Mesenchymal stem cell (in vitro differentiated cells and primary cell): ENCODE measurements at regions not wholly inside any gene's neighbourhood (a gene's known extent, or its start where the extent isn't known, plus 50 kb on each side); places are given as distances from the start of the nearest gene placed in this dataset.

Experiments
- DNase-seq: peaks from one replicate; pipeline ENCODE4 v3.0.0-alpha.2; 2013
- H2AFZ ChIP-seq: one replicate; pipeline ENCODE4 v1.6.1; 2013; ENCODE audit warnings: low read depth, mild to moderate bottlenecking, control low read depth, inconsistent platforms, low read length, moderate library complexity
- H2AK5ac ChIP-seq: 2 replicates; pipeline ENCODE4 v1.6.1; 2013; ENCODE audit warnings: low read length, moderate library complexity, mild to moderate bottlenecking, inconsistent platforms; ENCODE audit not compliant: severe bottlenecking
- H2BK120ac ChIP-seq: one replicate; pipeline ENCODE4 v1.6.1; 2013; ENCODE audit warnings: low read depth, mild to moderate bottlenecking, inconsistent platforms, low read length, moderate library complexity
- H2BK12ac ChIP-seq, 2 experiments: one replicate each; pipeline ENCODE4 v1.6.1; 2013; ENCODE audit warnings: inconsistent platforms in 2 of 2, low read length in 2 of 2, mild to moderate bottlenecking in 2 of 2, moderate library complexity in 2 of 2, control low read depth in 1 of 2
- H2BK15ac ChIP-seq: one replicate; pipeline ENCODE4 v1.6.1; 2013; ENCODE audit warnings: mild to moderate bottlenecking, low read depth, inconsistent platforms; ENCODE audit not compliant: poor library complexity, severe bottlenecking
- H2BK5ac ChIP-seq: 2 replicates; pipeline ENCODE4 v1.6.1; 2013; ENCODE audit warnings: low read depth, mild to moderate bottlenecking, low read length, control low read depth, inconsistent platforms; ENCODE audit not compliant: poor library complexity, severe bottlenecking
- H3K14ac ChIP-seq, 2 experiments: one replicate each; pipeline ENCODE4 v1.6.1; 2013; ENCODE audit warnings: inconsistent platforms in 2 of 2, low read length in 2 of 2, control low read depth in 1 of 2, mild to moderate bottlenecking in 1 of 2, moderate library complexity in 1 of 2
- H3K18ac ChIP-seq, 2 experiments: one replicate each; pipeline ENCODE4 v1.6.1; 2013; ENCODE audit warnings: inconsistent platforms in 2 of 2, low read length in 2 of 2, control low read depth in 1 of 2, low read depth in 1 of 2, mild to moderate bottlenecking in 1 of 2
- H3K23ac ChIP-seq, 2 experiments: one replicate each; pipeline ENCODE4 v1.6.1; 2013; ENCODE audit warnings: inconsistent platforms in 2 of 2, low read length in 2 of 2, mild to moderate bottlenecking in 2 of 2, moderate library complexity in 2 of 2, control low read depth in 1 of 2
- H3K27ac ChIP-seq: 2 replicates; pipeline ENCODE4 v1.5.1; 2013; ENCODE audit warnings: mild to moderate bottlenecking, moderate library complexity, low read length, control low read depth, inconsistent platforms; ENCODE audit not compliant: poor library complexity, severe bottlenecking
- H3K27me3 ChIP-seq, 2 experiments: 2 replicates each; pipeline versions ENCODE4 v1.6.1 to v1.7.0; 2013; ENCODE audit warnings: low read length in 2 of 2, mild to moderate bottlenecking in 2 of 2, moderate library complexity in 2 of 2, control low read depth in 1 of 2, inconsistent platforms in 1 of 2; ENCODE audit not compliant: control insufficient read depth in 1 of 2, insufficient read depth in 1 of 2
- H3K36me3 ChIP-seq, 2 experiments: 2 replicates each; pipeline versions ENCODE4 v1.6.1 to v1.7.0; 2013; ENCODE audit warnings: low read length in 2 of 2, control low read depth in 1 of 2, inconsistent platforms in 1 of 2, low read depth in 1 of 2, mild to moderate bottlenecking in 1 of 2; ENCODE audit not compliant: insufficient read depth in 2 of 2, control insufficient read depth in 1 of 2
- H3K4ac ChIP-seq, 2 experiments: one replicate each; pipeline ENCODE4 v1.6.1; 2013; ENCODE audit warnings: inconsistent platforms in 2 of 2, low read length in 2 of 2, mild to moderate bottlenecking in 2 of 2, moderate library complexity in 2 of 2, control low read depth in 1 of 2, low read depth in 1 of 2
- H3K4me1 ChIP-seq: 2 replicates; pipeline ENCODE4 v1.6.1; 2013; ENCODE audit warnings: low read depth, low read length, control low read depth; ENCODE audit not compliant: control insufficient read depth, insufficient read depth
- H3K4me2 ChIP-seq: 2 replicates; pipeline ENCODE4 v1.6.1; 2013; ENCODE audit warnings: low read length, mild to moderate bottlenecking, inconsistent platforms; ENCODE audit not compliant: poor library complexity, severe bottlenecking
- H3K4me3 ChIP-seq, 2 experiments: 2 replicates each; pipeline versions ENCODE4 v1.5.1 to v1.7.0; 2013; ENCODE audit warnings: low read length in 2 of 2, mild to moderate bottlenecking in 2 of 2, control low read depth in 1 of 2, low read depth in 1 of 2; ENCODE audit not compliant: insufficient read depth in 1 of 2
- H3K79me1 ChIP-seq: replicated peaks from 2 replicates; pipeline ENCODE4 v1.6.1; 2013; ENCODE audit warnings: mild to moderate bottlenecking, control low read depth, low read length, inconsistent platforms; ENCODE audit not compliant: poor library complexity, severe bottlenecking
- H3K9ac ChIP-seq: 2 replicates; pipeline ENCODE4 v1.7.0; 2013; ENCODE audit warnings: mild to moderate bottlenecking, low read length, moderate library complexity
- H3K9me3 ChIP-seq: 2 replicates; pipeline ENCODE4 v1.7.0; 2013; ENCODE audit warnings: mild to moderate bottlenecking, low read length; ENCODE audit not compliant: control insufficient read depth
- H4K8ac ChIP-seq: one replicate; pipeline ENCODE4 v1.6.1; 2013; ENCODE audit warnings: inconsistent platforms, mild to moderate bottlenecking, low read length, moderate library complexity
- H4K91ac ChIP-seq: one replicate; pipeline ENCODE4 v1.6.1; 2013; ENCODE audit warnings: mild to moderate bottlenecking, low read length, inconsistent platforms
- WGBS: methylation state at CpG from one replicate; pipeline ENCODE4 v1.1.7; 2013; ENCODE audit warnings: mixed read lengths; 5-methylcytosine and 5-hydroxymethylcytosine counted together

DNA sequence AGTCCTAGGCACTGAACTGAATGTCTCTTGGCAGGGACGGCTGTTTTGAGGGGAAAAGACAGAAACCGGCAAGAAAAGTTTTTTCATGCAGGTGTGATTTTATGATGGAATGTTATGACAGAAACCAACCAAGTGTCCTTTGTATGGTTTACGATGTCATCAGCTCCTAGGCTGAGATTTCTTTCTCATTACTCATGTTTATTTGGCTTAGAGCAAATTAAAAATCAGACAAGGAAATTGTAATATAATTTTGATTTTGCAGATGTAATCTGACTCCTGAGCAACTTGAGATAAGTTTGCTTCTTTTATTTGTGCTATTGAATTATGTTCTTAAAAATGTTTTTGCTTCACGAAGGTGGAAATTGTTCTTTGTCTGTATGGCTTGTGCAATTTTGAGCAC is 58.8 kb upstream of the MAP3K7 start:
- 87% methylated on average over 4 of the region's 4 CpGs for WGBS
- H3K23ac ChIP-seq: no peak overlapping the region

DNA sequence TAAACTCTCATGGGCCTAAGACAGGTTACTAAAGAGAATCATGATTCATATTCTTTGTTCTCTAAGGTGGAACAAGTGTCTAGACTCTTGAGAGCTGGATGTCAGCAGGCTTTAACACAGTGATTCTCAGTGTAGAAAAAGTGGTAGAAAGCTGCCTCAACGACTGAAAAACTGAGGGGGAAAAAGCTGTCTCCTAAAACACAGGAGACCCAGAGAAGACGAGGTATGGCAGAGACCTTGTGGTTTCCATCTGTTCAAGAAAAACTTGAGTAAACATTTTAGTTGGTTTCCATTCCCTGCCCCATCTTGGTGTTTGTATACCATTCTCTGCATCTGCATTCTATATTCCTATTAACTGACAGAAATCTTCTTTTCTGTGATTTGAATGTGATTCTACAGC is 57.6 kb upstream of the MAP3K7 start:
- Histone ChIP-seq H3K27ac (no peak overlapping the region), H3K4me1 (no peaks in the 10 kb centered on the region), H3K36me3 (no peaks in the 10 kb centered on the region), H4K91ac (no peak overlapping the region), H2BK12ac (no peak overlapping the region), H3K9ac (no peak overlapping the region), H2BK15ac (no peak overlapping the region), H3K4me2 (no peak overlapping the region), H2BK120ac (no peak overlapping the region), H4K8ac (no peak overlapping the region), H3K4me3 (no peak overlapping the region), H2AFZ (no peak overlapping the region), H3K23ac (no peak overlapping the region), H3K27me3 (no peaks in the 10 kb centered on the region), H3K18ac (no peak overlapping the region), H3K79me1 (no peaks in the 10 kb centered on the region), H3K9me3 (peaks cover 4% of the 10 kb centered on the region), H2BK5ac (no peak overlapping the region), H2AK5ac (no peak overlapping the region), H3K4ac (no peak overlapping the region), H3K14ac (no peak overlapping the region)
- WGBS: 44% methylated on average over 1 of the region's 2 CpGs
- no peak for DNase-seq

More for the DNA sequence above, 58.8 kb upstream of the MAP3K7 start:
- no peak overlapping the region for H3K14ac ChIP-seq
- no peak overlapping the region for H3K27ac ChIP-seq
- no peak overlapping the region for H4K91ac ChIP-seq
- no peak overlapping the region for H3K9ac ChIP-seq
- H2BK12ac ChIP-seq: no peak overlapping the region
- H3K4me1 ChIP-seq: no peaks in the 10 kb centered on the region
- H3K4me3 ChIP-seq: no peak overlapping the region
- no peaks in the 10 kb centered on the region for H3K27me3 ChIP-seq
- no peaks in the 10 kb centered on the region for H3K79me1 ChIP-seq
- H3K4ac ChIP-seq: no peak overlapping the region
- H2BK120ac ChIP-seq: no peak overlapping the region
- H2AFZ ChIP-seq: no peak overlapping the region
- H2AK5ac ChIP-seq: no peak overlapping the region
- H3K9me3 ChIP-seq: no peaks in the 10 kb centered on the region
- H3K4me2 ChIP-seq: no peak overlapping the region
- no peak for DNase-seq
- H2BK15ac ChIP-seq: no peak overlapping the region
- H2BK5ac ChIP-seq: no peak overlapping the region
- H4K8ac ChIP-seq: no peak overlapping the region
- H3K18ac ChIP-seq: no peak overlapping the region
- H3K36me3 ChIP-seq: no peaks in the 10 kb centered on the region

DNA sequence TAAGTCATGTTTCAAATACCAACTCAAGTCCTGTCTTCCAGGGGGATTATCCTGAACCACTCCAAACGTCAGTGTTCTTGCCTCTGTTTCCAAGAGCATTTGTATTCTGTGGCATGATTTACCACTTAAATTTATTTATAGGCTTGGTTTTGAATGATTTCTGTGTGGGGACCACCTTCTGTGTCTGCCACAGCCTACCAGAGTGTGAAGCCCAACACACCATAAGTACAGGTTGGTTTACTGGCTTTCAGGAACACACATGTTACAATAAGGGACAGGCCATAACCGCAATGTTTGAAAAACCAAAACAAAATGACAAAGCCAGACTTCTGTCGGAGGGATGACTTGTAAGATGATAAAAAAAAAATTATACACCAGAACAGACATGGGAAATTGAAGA is 56.5 kb upstream of the MAP3K7 start:
- H3K27ac ChIP-seq: no peak overlapping the region
- no peak overlapping the region for H2BK15ac ChIP-seq
- no peak overlapping the region for H3K4me3 ChIP-seq
- DNase-seq: no peak
- H3K14ac ChIP-seq: no peak overlapping the region
- peaks cover 4% of the 10 kb centered on the region for H3K9me3 ChIP-seq
- H2AFZ ChIP-seq: no peak overlapping the region
- no peak overlapping the region for H4K8ac ChIP-seq
- no peaks in the 10 kb centered on the region for H3K79me1 ChIP-seq
- H3K23ac ChIP-seq: no peak overlapping the region
- no peaks in the 10 kb centered on the region for H3K4me1 ChIP-seq
- no peak overlapping the region for H3K4me2 ChIP-seq
- no peak overlapping the region for H3K4ac ChIP-seq
- no peak overlapping the region for H3K18ac ChIP-seq
- H2BK120ac ChIP-seq: no peak overlapping the region
- no peak overlapping the region for H2BK12ac ChIP-seq
- no peaks in the 10 kb centered on the region for H3K36me3 ChIP-seq
- H3K27me3 ChIP-seq: no peaks in the 10 kb centered on the region
- no peak overlapping the region for H2BK5ac ChIP-seq
- WGBS: 0% methylated on average over 1 of the region's 3 CpGs
- no peak overlapping the region for H3K9ac ChIP-seq
- H2AK5ac ChIP-seq: no peak overlapping the region
- no peak overlapping the region for H4K91ac ChIP-seq

DNA sequence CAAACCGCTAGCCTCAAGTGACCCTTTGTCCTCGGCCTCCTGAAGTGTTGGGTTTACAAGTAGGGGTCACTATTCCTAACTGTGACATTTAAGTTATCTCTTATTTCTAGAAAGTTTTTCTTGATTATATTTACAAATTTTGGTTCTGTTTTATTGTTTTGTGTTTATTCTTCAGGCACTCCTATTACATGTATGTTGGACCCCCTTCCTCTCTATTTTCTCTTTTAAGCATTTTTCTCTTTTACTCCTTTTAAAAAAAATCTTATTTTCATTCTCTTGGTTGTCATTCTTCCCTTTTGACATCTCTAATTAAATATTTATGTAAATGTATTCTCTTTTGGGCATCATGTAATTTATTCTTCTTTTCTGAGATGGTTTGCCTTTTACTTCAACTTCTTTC is 50.4 kb upstream of the MAP3K7 start:
- Histone ChIP-seq H4K8ac (no peak overlapping the region), H2BK15ac (no peak overlapping the region), H3K9me3 (peaks cover 10% of the 10 kb centered on the region), H3K4ac (no peak overlapping the region), H3K79me1 (no peaks in the 10 kb centered on the region), H4K91ac (no peak overlapping the region), H3K14ac (no peak overlapping the region), H2BK12ac (no peak overlapping the region), H3K4me1 (no peaks in the 10 kb centered on the region), H3K27me3 (no peaks in the 10 kb centered on the region), H3K36me3 (no peaks in the 10 kb centered on the region), H3K23ac (no peak overlapping the region), H3K4me2 (no peak overlapping the region), H3K27ac (no peak overlapping the region), H2AFZ (no peak overlapping the region), H3K9ac (no peak overlapping the region), H2BK5ac (no peak overlapping the region), H3K18ac (no peak overlapping the region), H2AK5ac (no peak overlapping the region), H3K4me3 (no peak overlapping the region), H2BK120ac (no peak overlapping the region)
- 92% methylated on average over 2 of the region's 2 CpGs for WGBS
- no peak for DNase-seq
